Gastroesophageal sphincter (tissue), 3 donors: ENCODE measurements at regions not wholly inside any gene's neighbourhood (a gene's known extent, or its start where the extent isn't known, plus 50 kb on each side); places are given as distances from the start of the nearest gene placed in this dataset.

Source experiments
- POLR2A ChIP-seq, 2 donors: fragments of 450-650 bp; IDR thresholded peaks; one replicate each; pipeline ENCODE4 v1.6.1; 2017; ENCODE audit warnings: antibody characterized with exemption in 2 of 2, mild to moderate bottlenecking in 2 of 2, moderate library complexity in 1 of 2
- POLR2AphosphoS5 ChIP-seq: sonication (generic); formaldehyde crosslinking; IDR thresholded peaks from one replicate; pipeline ENCODE4 v1.6.1; 2017; ENCODE audit warnings: antibody characterized with exemption
- TF ChIP-seq, protein P1 (sequence below), 4 experiments: fragments of 200-600 bp in 2 of 4; fragments of 450-650 bp in 2 of 4; sonication (generic) in 1 of 4; IDR thresholded peaks; one replicate each; pipeline ENCODE4 v1.5.1; 2017 to 2019; ENCODE audit warnings: antibody characterized with exemption in 4 of 4, mild to moderate bottlenecking in 2 of 4, moderate library complexity in 2 of 4

- TF ChIP-seq, protein P1, sequence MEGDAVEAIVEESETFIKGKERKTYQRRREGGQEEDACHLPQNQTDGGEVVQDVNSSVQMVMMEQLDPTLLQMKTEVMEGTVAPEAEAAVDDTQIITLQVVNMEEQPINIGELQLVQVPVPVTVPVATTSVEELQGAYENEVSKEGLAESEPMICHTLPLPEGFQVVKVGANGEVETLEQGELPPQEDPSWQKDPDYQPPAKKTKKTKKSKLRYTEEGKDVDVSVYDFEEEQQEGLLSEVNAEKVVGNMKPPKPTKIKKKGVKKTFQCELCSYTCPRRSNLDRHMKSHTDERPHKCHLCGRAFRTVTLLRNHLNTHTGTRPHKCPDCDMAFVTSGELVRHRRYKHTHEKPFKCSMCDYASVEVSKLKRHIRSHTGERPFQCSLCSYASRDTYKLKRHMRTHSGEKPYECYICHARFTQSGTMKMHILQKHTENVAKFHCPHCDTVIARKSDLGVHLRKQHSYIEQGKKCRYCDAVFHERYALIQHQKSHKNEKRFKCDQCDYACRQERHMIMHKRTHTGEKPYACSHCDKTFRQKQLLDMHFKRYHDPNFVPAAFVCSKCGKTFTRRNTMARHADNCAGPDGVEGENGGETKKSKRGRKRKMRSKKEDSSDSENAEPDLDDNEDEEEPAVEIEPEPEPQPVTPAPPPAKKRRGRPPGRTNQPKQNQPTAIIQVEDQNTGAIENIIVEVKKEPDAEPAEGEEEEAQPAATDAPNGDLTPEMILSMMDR (IDR thresholded peaks at IDR 0.05) = no peak
- no peak for TF ChIP-seq POLR2A (IDR thresholded peaks at IDR 0.05)
- TF ChIP-seq POLR2AphosphoS5 = no peak
These were observed 536.2 kb downstream of the MIAT start for GRCh38 chr22:27193636-27194035.
